B cell (primary cell): ENCODE measurements at regions not wholly inside any gene's neighbourhood (a gene's known extent, or its start where the extent isn't known, plus 50 kb on each side); places are given as distances from the start of the nearest gene placed in this dataset.

Experiments
- ATAC-seq: fragments of 200-7000 bp; cut with Tn5 transposase; one replicate; pipeline ENCODE4 v1.10.0; 2021; ENCODE audit warnings: low read depth, mild to moderate bottlenecking, moderate number of reproducible peaks, moderate library complexity
- CTCF ChIA-PET: fragments of 350-600 bp; sonication (Branson Sonifier 250); formaldehyde crosslinking; loops from one replicate; lab custom pipeline; 2021; ENCODE audit warnings: antibody characterized with exemption, inconsistent platforms; lab: Charles Lee
- POLR2A ChIA-PET: fragments of 350-600 bp; sonication (Branson Sonifier 250); formaldehyde crosslinking; loops from one replicate; lab custom pipeline; 2021; ENCODE audit warnings: antibody characterized with exemption; lab: Charles Lee
- DNase-seq: peaks from one replicate; pipeline ENCODE4 v3.0.0; 2013
- H2AFZ ChIP-seq: 2 replicates; pipeline ENCODE4 v1.6.1; 2012; ENCODE audit warnings: mild to moderate bottlenecking, low read depth, low read length; ENCODE audit not compliant: insufficient read depth, poor library complexity, severe bottlenecking
- H3K27ac ChIP-seq, 2 donors: 1 replicate in 1 of 2; 2 replicates in 1 of 2; pipeline ENCODE4 v1.5.1; 2012 to 2013; ENCODE audit warnings: low read length in 2 of 2, mild to moderate bottlenecking in 2 of 2, moderate library complexity in 1 of 2
- H3K27me3 ChIP-seq, 4 experiments: fragments of 200-600 bp in 1 of 4; sonication (generic) in 1 of 4; replicated peaks in 1 of 4; 1 replicate in 2 of 4; 2 replicates in 2 of 4; pipeline versions ENCODE4 v1.6.1 to v1.7.0; 2013 to 2016; ENCODE audit warnings: low read length in 3 of 4, mild to moderate bottlenecking in 2 of 4, mixed read lengths in 1 of 4, moderate library complexity in 1 of 4; ENCODE audit not compliant: insufficient read depth in 4 of 4, control insufficient read depth in 3 of 4; ENCODE audit errors: control extremely low read depth in 1 of 4
- H3K36me3 ChIP-seq, 2 experiments: replicated peaks in 1 of 2; 1 replicate in 1 of 2; 2 replicates in 1 of 2; pipeline versions ENCODE4 v1.6.1 to v1.7.1; 2013; ENCODE audit warnings: low read length in 1 of 2; ENCODE audit not compliant: insufficient read depth in 2 of 2, control insufficient read depth in 1 of 2; ENCODE audit errors: control extremely low read depth in 1 of 2, extremely low read depth in 1 of 2
- H3K4me1 ChIP-seq, 2 donors: fragments of 200-600 bp in 1 of 2; sonication (generic) in 1 of 2; 1 replicate in 1 of 2; 2 replicates in 1 of 2; pipeline versions ENCODE4 v1.5.1 to v1.6.1; 2013 to 2017; ENCODE audit warnings: low read length in 2 of 2; ENCODE audit not compliant: control insufficient read depth in 2 of 2, insufficient read depth in 2 of 2
- H3K4me2 ChIP-seq: replicated peaks from 2 replicates; pipeline ENCODE3; 2012; ENCODE audit warnings: mild to moderate bottlenecking, low read depth, low read length; ENCODE audit not compliant: poor library complexity, severe bottlenecking
- H3K4me3 ChIP-seq, 5 experiments: fragments of 200-600 bp in 1 of 5; sonication (generic) in 1 of 5; 1 replicate in 3 of 5; 2 replicates in 2 of 5; pipeline versions ENCODE4 v1.5.1 to v1.7.0; 2011 to 2016; ENCODE audit warnings: low read length in 4 of 5, mild to moderate bottlenecking in 4 of 5, low read depth in 2 of 5, control low read depth in 1 of 5, moderate library complexity in 1 of 5; ENCODE audit not compliant: insufficient read depth in 1 of 5; ENCODE audit errors: control extremely low read depth in 1 of 5, extremely low read depth in 1 of 5
- H3K79me2 ChIP-seq: fragments of 200-600 bp; sonication (generic); one replicate; pipeline ENCODE4 v1.6.0; 2016; ENCODE audit warnings: low read length; ENCODE audit not compliant: control insufficient read depth, insufficient read depth
- H3K9ac ChIP-seq: fragments of 200-600 bp; sonication (generic); 2 replicates; pipeline ENCODE4 v1.6.1; 2017; ENCODE audit warnings: mild to moderate bottlenecking, low read length, moderate library complexity
- H3K9me3 ChIP-seq, 3 donors: one replicate each; pipeline versions ENCODE4 v1.6.1 to v1.7.1; 2013; ENCODE audit warnings: low read length in 2 of 3; ENCODE audit not compliant: control insufficient read depth in 2 of 3, insufficient read depth in 1 of 3; ENCODE audit errors: control extremely low read depth in 1 of 3
- H4K20me1 ChIP-seq: 2 replicates; pipeline ENCODE4 v1.6.0; 2012; ENCODE audit warnings: mild to moderate bottlenecking, low read length; ENCODE audit not compliant: insufficient read depth, control insufficient read depth, poor library complexity, severe bottlenecking
- H3K27ac Mint-ChIP-seq: one replicate; pipeline ENCODE4 v1.8.0; 2021; ENCODE audit warnings: mixed read lengths
- H3K27me3 Mint-ChIP-seq: one replicate; pipeline ENCODE4 v1.8.0; 2021; ENCODE audit warnings: mixed read lengths
- H3K4me1 Mint-ChIP-seq: one replicate; pipeline ENCODE4 v1.8.0; 2021; ENCODE audit warnings: mixed read lengths
- H3K4me3 Mint-ChIP-seq: one replicate; pipeline ENCODE4 v1.8.0; 2021; ENCODE audit warnings: mixed read lengths
- H3K9me3 Mint-ChIP-seq: one replicate; pipeline ENCODE4 v1.8.0; 2022; ENCODE audit warnings: mixed read lengths; ENCODE audit not compliant: insufficient read depth
- EZH2 ChIP-seq: IDR thresholded peaks from 2 replicates; pipeline ENCODE4 v1.6.1; 2012; ENCODE audit warnings: borderline replicate concordance, low read depth, mild to moderate bottlenecking, moderate library complexity, low read length; ENCODE audit not compliant: insufficient read depth, poor library complexity, severe bottlenecking
- WGBS: methylation state at CpG from one replicate; pipeline ENCODE4 v1.1.5; 2013; ENCODE audit warnings: missing lambda C conversion rate; ENCODE audit not compliant: insufficient coverage; 5-methylcytosine and 5-hydroxymethylcytosine counted together
- intact Hi-C: fragments of 100-400 bp; cut with micrococcal nuclease; formaldehyde crosslinking; loops from one replicate; pipeline ENCODE4 v1.10.0; 2022
- TF ChIP-seq, protein P1 (sequence below): fragments of 200-600 bp; IDR thresholded peaks from one replicate; pipeline ENCODE4 v1.8.0; 2022; ENCODE audit warnings: antibody characterized with exemption, mild to moderate bottlenecking

GRCh38 chr9:30301271-30301963 is 2083.0 kb upstream of the ACO1 start:
- Histone ChIP-seq H3K4me1 (no peaks in the 10 kb centered on the region), H3K27me3 (no peaks in the 10 kb centered on the region), H3K36me3 (no peaks in the 10 kb centered on the region), H3K4me2 (no peak overlapping the region), H3K9me3 (peaks cover 0 to 12% (median 0%) of the 10 kb centered on the region in 3 donors), H3K79me2 (no peaks in the 10 kb centered on the region), H3K4me3 (no peak overlapping the region), H4K20me1 (no peaks in the 10 kb centered on the region), H3K27ac (no peak overlapping the region), H3K9ac (no peak overlapping the region), H2AFZ (no peak overlapping the region)
- Mint-ChIP-seq H3K9me3 (peaks cover 4% of the 10 kb centered on the region), H3K27ac (no peak overlapping the region), H3K4me1 (no peaks in the 10 kb centered on the region), H3K27me3 (no peaks in the 10 kb centered on the region), H3K4me3 (no peak overlapping the region)
- whole genome bisulfite sequencing, result 10% methylated on average over 2 of the region's 5 CpGs
- no peak for TF ChIP-seq EZH2
- TF ChIP-seq, protein P1, sequence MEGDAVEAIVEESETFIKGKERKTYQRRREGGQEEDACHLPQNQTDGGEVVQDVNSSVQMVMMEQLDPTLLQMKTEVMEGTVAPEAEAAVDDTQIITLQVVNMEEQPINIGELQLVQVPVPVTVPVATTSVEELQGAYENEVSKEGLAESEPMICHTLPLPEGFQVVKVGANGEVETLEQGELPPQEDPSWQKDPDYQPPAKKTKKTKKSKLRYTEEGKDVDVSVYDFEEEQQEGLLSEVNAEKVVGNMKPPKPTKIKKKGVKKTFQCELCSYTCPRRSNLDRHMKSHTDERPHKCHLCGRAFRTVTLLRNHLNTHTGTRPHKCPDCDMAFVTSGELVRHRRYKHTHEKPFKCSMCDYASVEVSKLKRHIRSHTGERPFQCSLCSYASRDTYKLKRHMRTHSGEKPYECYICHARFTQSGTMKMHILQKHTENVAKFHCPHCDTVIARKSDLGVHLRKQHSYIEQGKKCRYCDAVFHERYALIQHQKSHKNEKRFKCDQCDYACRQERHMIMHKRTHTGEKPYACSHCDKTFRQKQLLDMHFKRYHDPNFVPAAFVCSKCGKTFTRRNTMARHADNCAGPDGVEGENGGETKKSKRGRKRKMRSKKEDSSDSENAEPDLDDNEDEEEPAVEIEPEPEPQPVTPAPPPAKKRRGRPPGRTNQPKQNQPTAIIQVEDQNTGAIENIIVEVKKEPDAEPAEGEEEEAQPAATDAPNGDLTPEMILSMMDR, result no peak
- ATAC-seq (no peak), DNase-seq (no peak)
- ChIA-PET CTCF (no interaction called here), POLR2A (no interaction called here)
- intact Hi-C loops, result no loop called here

- Histone ChIP-seq H3K27ac (no peak overlapping the region), H3K4me3 (no peak overlapping the region), H3K9ac (no peak overlapping the region), H2AFZ (no peak overlapping the region), H3K27me3 (no peaks in the 10 kb centered on the region), H3K9me3 (peaks cover 0 to 2% (median 0%) of the 10 kb centered on the region in 3 donors), H3K4me2 (no peak overlapping the region), H3K4me1 (no peaks in the 10 kb centered on the region), H3K36me3 (no peaks in the 10 kb centered on the region), H4K20me1 (no peaks in the 10 kb centered on the region), H3K79me2 (no peaks in the 10 kb centered on the region)
- CTCF ChIA-PET, result no interaction called here
- Mint-ChIP-seq H3K4me1 (no peaks in the 10 kb centered on the region), H3K27me3 (no peaks in the 10 kb centered on the region), H3K27ac (no peak overlapping the region), H3K9me3 (peaks cover 5% of the 10 kb centered on the region), H3K4me3 (no peak overlapping the region)
- no peak for ATAC-seq
- no peak for TF ChIP-seq EZH2
- TF ChIP-seq, protein P1, result no peak
- DNase-seq, result no peak
- POLR2A ChIA-PET, result no interaction called here
- intact Hi-C loops, result no loop called here
- no CpG with 5 or more reads among the region's 2 CpGs for WGBS
These were observed 2073.7 kb upstream of the ACO1 start for GRCh38 chr9:30310711-30311110.
